ENCODE measurements at regions not wholly inside any gene's neighbourhood (a gene's known extent, or its start where the extent isn't known, plus 50 kb on each side); places are given as distances from the start of the nearest gene placed in this dataset.
"Not testable (repeated sequence)": the region's sequence is repeated elsewhere in the genome, so short reads cannot be mapped to it uniquely, and the experiment has no call there.

DNA sequence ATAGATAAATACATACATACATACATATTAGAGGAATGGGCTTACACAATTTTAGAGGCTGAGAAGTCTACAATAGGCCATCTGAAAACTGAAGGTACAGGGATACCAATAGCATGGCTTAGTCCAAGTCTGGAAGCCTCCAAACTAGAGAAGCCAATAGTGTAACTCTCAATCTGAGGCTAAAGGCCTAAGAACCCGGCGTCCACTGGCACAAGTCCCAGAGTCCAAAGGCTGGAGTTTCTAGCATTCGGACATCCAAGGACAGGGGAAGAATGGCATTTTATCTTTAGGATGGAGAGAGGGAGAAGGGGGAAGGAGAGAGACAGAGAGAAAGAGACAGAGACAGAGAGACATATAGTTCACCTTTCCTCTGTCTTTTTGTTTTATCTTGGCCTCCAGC is 63.7 kb upstream of the SYT4 start:
- no peak for DNase-seq

DNA sequence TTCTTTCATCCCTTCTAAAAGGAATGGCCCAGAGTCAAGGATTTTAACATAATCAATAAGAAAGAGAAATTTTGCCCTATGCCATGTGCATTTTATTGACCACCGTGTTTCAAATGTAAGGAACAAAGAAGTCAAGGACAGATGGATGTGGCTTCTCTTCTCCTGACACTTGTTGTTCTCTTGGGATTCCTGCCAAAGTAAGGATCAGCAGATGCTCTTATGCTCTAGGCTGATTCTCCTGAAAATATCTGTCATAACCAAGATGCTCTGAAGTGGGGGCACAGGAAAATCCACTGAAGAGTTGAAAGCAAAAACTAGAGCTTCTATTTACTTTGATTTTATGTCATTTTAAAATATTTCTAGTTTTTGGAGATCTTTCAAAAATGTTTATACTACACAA is 72.9 kb upstream of the SYT4 start:
- DNase-seq: no peak

DNA sequence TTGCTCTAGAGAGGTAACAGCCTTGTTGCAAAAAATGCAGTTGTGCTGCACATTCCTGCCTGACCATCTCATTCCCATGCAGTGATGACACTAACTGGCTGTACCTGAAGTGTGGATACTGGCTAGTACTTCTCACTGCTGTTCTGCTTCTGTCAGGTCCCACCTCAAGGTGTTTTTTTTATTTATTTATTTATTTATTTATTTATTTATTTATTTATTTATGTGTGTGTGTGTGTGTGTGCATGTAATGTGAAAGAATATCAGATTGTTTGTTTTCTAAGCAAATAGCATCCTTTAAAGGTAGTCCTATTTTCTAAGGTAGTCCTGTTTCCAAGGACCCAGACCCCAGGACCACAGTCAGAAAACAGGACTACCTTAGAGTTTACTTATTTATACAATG is 87.2 kb upstream of the SYT4 start:
- DNase-seq: no peak

DNA sequence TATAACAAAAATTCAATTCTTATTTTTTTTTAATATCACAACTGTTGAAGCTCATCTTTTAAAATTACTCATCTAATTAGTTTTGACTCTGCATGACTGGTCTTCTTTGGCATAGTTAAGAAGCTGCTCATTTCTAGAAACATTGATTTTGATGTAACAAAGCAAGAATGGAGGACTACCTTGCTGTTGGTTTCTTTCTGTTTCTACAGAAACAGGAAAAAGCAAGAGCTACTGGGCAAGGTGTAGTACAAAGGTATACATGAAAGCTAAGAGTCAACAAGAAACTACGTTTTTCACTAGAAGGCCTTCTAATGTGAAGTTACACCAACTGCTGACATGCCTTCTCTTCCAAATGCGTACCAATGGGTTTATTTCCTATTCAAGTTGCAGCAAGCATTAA is 90.6 kb upstream of the SYT4 start:
- DNase-seq: no peak

DNA sequence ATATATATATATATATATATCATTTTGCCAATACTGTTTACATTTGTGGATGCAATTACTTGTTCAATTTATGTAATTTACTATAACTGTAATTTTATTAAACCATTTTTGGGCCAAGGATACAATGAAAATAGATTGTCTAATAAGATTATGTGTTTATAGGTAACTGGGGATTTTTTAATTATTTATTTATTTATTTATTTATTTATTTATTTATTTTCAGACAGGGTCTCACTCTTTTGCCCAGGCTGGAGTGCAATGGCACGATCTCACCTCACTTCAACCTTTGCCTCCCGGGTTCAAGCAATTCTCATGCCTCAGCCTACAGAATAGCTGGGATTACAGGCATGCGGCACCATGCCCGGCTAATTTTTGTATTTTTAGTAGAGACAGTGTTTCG is 92.0 kb upstream of the SYT4 start:
- not testable (repeated sequence) for DNase-seq

DNA sequence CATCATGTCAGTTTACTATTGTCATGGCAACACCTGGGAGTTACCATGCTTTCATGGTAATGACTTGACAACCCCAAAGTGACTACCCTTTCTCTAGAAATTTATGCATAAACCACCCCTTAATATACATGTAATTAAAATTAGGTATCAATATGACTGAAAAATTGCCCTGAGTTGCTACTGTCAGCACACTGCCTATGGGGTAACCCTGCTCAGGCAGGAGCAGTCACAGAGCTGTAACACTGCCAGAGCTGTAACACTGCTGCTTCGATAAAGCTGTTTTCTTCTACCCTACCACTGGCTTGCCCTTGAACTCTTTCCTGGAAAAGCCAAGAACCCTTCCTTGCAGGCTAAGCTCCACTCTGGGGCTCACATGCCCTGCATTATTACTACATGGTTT is 95.5 kb upstream of the SYT4 start:
- DNase-seq: no peak

DNA sequence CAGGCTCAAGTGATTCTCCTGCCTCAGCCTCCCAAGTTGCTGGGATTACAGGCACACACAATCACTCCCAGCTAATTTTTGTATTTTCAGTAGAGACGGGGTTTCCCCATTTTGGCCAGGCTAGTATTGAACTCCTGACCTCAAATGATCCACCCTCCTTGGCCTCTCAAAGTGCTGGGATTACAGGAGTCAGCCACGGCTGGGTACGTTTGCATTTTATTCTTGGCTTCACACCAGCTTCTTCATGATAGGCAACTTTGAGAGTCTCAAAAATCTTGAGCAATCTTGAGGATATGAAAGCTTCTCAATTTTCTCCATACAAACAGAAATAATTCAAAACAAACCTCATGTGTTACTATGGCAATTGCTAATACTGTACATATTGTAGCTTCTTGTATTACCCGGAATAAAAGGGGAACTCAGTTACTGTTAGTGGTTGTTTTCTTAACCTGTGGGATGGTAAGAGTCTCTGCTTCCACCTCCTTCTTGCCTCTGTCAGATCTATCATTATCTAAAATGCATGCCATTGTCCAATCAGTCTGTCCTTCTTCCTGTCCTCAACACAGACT is 102.9 kb upstream of the SYT4 start:
- DNase-seq: no peak

DNA sequence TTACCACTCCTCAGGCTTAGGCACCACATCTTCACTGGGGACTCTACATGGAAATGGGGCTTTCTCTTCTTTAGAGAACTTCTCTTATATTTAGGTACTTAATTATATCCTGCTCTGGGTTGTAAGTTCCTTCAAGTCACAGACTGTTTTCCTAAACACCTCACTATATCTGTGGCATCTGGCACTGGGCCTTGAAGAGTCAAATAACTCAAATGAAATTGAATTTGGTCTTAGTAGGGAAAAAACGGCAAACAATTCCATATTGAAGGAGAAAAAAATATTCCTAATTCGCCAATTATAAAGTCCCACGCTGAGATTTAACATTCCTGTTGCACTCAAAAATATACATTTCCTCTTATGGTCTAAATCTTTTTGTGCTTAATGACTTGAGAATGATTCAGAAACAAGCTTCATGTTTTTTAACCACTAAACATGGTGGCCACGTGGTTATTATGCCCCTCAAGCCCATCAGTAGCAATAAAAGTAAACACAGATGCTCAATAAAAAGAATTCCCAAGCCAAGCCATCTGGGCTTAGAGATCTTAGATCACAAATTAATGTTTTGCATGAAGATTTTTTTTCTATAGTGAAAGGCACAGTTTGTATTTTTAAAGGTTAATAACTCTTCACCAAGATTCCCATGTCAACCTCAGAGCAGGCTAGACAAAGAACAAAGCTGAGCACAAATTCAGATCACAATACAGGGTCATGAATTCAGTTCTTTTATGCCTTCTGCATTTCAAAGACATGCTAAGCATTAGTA is 105.5 kb upstream of the SYT4 start:
- DNase-seq: no peak

DNA sequence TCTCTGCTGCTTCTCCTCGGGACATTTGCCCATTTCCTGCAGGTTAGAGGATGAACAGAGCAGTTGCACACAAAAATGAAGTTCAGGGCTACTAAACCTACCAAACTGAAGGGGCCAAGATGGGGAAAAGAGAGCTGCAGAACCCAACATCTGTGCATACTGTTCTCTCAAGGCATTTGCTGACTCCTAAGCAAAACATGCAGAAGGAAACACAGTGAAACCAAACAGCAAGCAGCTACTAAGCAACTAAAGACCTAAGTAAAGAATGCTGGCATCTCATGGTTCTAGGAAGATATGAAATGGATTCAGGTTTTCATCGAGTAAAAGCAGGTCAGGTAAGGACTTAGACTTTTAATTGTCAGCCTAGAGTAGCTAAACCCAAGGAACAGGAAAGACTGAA is 111.9 kb upstream of the SYT4 start:
- DNase-seq: no peak

DNA sequence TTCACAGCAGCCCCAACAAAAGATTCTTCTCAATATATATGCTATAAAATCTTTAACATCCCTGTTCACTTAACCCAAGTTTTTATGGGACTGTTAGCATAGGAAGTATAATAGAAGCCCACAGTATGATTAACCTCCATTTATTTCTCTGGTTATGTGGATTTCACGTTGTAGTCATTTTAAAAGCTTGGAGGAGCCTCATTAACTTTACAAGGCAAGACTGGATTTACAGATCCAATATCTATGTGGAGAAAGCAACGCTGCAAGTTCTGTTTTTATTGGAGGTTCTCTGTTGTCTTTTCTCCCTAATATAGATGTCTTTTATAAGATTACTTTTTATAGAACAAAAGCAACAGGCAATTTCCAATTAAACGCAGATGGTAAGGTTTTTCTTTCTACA is 114.9 kb upstream of the SYT4 start:
- DNase-seq: no peak

DNA sequence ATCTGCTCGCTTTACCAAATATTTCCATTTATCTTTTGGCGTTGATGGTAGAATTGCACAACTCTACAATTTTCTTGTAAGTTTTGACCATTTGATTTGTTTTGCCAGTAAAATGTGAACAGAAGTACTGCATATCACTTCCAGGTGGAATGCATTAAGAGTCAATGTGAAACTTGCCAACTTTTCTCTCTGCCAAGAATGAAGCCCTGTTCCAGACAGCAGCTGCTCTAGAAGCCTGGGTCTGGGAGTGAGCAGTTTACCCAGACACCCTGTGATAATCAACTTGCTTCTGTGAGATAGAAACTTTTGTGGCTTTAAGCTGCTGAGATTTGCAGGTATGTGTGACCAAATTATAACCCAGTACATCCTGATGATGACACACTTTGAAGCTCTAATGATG is 115.9 kb upstream of the SYT4 start:
- no peak for DNase-seq

DNA sequence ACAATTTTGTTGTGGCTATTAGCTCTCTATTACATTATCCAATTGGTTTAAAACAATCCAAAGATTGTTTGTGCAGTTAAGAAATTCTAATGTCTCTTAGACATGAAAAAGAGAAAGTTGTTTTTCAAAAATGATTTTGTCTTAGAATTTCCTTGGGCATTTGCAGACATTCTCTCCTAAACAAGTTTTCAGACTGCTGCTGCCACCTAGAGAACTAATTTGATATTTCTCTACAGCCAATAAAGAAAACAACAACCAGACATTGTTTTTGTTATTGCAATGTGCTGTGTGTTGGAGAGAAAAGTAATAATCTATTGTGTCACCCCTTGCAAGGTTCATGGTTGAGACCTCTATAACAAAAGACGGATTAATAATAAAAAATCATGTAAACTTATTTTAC is 119.0 kb upstream of the SYT4 start:
- DNase-seq: no peak

DNA sequence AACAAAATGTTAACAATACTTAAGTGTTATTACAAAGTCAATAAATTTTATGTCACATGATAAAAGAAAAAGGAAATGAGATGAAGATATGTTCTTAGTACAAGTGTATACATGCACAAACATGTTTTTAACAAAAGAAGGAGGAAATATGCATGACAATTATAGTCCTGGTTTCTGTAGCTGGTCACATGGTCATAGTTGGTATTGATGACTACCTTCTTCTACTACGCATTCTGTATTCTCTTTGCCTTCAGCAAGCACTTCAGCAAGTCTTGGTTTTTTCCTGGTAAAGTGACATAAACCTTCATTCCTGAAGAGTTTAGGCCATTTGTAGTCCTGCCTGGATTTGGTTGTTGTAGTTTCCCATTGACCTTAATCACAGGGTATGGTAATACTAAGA is 121.3 kb upstream of the SYT4 start:
- DNase-seq: no peak

DNA sequence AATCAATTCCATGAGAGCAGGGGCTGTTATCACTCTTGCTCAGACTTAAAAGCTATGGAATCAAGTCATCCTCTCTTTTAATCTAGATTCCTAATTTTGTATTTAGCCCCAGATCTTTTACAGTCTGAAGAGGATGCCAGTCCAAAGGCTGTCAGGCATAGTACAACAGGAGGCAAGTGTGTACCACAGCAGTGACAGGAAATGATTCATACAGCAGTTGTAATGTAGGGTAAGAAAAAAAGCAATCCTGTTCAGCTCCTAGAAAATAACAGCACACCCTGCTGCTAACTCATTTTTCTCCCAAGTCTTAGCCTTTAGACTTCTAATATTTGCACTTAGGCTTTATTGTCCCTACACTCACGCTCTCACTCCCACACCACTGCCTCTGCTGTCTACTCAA is 127.8 kb upstream of the SYT4 start:
- no peak for DNase-seq

DNA sequence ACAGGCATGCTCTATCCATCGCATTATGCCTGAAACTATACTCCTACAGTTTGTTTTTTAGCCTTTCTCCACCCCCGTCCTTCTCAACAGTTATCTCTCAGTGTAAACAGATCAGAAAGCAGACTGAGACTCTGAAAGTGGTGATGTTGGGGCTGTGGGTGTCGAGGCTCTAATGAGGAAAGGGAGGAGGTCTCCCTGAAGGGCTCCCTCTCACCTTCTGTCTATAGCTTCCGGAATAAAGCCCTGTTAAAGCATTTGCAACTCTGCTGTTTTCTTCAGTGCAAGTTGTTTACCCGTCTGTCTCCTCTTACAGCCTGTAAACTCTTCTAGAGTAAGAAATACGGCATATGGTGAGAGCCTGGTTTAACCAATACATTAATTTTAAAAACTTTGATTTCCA is 136.7 kb upstream of the SYT4 start:
- DNase-seq: no peak

DNA sequence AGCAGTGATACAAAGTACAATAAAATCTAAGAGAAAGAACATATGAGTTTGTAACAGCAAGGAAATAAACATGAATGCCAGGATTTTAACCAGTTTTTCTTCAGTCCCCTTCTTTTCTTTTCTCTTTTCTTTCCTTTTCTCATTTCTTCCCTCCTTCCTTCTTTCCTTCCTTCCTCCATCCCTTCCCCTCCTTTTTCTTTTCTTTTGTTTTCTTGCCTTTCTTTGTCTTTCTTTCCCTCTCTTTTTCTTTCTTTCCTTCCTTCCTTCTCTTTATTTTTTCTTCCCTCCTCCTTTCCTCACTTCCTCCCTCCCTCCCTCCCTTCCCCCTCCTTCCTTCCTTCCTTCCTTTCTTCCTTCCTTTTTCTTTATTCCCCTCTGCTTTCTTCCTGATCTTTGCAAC is 142.8 kb upstream of the SYT4 start:
- no peak for DNase-seq

DNA sequence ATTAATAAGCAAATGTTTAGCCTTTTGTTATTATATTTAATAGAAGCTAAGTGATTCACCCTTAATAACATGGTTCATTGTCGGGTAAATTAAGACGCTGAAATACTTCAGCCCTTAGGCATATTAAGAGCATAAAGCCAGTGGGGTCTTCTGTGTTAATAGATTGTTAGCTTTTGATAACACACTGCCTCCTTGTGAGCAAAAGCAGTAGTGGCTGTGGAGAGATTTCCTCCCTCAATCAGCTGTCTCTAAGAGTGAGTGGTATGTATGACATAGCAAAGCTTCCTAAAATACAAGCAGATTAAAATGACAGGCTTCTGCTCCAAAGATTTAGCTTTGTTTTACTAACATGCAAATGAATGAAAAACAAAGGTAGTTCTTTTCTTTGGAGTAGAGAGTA is 143.7 kb upstream of the SYT4 start:
- no peak for DNase-seq

DNA sequence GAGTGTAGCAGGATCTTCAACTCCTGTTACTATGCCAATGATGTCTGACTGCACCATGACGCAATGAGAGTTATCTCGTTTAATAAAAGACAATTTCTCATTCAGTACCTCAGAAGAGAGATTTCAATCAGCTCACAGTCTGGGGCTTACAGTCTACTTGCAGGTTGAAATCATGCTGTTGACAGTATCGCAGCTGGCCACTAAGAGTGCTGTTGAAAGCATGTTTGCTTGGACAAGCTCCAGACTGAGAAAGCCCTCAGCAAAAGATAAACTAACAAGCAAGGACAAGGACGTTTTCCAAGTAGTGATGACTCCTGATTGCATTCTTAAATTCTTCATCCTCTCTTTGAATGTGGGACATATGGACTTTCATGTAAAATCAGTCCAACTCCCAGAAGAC is 145.2 kb upstream of the SYT4 start:
- DNase-seq: no peak

DNA sequence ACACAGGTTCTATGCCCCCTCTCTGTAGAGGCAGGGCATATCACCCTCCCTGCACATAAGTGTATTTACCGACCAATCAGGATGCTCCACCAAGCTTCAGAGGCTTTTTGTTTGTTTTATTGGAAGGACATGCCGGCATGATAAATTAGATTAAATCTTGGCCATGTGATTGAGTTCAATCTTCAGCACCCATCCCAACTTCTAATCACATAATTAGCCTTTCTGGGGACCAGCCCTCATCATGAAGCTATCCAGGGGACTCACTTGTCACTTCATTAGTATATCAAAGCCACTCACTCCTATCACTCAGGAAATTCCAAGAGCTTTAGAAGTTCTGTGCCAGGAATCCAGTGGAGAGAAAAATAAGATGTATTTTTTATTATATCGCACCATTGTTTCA is 158.6 kb upstream of the SYT4 start:
- no peak for DNase-seq

DNA sequence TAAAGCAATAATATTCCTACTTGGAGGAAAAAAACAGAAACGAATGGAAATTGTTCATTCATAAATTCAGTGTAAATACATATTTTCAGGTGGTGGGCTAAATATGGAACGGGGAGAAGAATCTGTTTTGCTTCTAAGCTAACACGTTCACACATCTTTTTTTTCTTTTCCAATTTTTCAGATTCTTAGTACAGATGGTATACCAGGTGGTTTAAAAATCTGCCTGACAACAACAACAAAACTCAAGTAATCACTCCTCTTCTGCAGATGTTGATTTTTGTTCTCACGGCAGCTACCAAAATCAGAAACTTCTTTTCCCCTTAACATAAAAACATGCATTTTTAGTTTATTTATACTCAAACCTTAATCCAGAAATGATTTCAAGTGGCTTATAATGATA is 164.8 kb upstream of the SYT4 start:
- DNase-seq: no peak

DNA sequence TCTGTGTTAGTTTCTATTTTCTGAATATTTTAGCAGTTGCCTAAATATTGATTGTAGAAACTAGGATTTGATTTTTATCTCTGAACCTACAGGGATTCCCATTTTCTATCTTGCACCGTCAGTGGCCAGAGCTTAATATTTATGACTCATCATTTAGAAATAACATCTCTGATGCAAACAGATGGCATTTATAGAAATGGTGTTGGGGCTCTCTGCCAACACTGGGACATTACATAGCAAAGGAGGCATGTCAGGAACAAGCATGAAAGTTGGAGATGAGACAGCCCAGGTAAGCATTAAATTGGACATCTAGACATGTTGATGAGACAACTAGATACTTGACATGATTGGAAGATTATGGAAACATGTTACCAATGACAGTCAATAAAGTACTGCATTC is 165.3 kb upstream of the SYT4 start:
- no peak for DNase-seq

DNA sequence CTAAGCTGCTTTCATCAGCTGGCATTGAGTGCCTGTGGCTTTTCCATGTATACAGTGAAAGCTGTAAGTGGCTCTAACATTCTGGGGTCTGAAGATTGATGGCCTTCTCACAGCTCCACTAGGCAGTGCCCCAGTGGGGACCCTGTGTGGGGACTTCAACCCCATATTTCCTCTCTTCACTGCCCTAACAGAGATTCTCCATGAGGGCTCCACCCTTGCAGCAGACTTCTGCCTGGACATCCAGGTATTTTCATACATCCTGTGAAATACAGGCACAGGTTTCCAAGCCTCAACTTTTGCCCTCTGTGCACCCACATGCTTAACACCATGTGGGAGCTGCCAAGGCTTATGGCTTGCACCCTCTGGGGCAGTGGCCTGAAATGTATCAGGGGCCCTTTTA is 188.2 kb upstream of the SYT4 start:
- DNase-seq: no peak

DNA sequence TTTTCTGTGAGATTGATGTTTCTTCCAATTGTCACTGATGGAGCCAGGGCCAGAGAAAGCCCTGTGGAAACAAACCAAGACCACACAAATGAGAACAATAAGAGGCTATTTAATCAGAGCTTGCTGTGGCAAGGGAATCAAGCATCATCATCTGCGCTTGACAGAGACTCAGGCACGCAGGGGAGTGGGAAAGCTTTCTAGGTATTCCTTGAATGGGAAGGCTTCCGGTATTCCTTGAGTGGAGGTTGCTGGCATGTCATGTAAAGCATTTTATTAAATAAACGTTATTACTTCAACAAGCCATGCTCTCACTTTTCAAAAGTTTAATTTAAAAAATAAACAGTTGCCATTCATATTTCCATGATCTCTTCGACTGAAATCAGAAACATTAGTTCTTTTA is 194.6 kb upstream of the SYT4 start:
- DNase-seq: no peak

DNA sequence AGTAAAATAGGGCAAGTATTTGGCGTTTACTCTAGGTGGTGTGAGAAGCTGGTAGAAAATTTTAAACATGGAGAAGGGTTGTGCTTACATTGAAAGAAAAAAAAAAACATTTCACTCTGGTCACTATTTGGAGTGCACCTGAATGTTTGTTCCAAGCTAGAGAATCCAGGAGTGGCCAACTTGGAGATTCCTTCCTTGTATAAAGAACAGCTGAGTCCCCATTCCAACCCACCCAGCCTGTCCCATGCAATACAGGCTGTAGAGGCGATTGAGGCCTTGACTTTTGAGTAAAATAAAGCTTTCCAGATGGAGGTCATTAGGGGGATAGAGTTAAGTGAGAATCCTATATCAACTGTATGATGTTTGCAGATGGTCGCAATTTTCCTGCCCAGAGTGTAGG is 203.8 kb upstream of the SYT4 start:
- no peak for DNase-seq

DNA sequence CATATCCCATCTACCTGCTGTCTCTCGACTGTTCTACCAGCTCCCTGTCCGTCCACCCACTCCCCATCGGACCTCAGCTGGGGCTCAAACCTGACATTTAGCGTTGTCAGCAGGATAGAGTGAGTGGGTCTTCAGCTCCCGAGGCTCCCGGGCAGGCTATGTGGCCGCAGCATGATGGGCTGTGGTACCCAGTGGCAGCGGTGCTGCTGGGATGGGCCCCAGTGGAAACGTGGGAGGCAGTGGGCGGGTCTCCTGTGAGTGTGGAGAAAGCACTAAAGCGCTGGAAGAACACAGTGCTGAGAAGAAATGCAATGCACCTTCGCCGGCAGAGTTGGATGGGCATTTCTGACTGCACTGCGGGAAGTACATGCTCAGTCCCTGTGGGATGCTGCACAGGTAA is 204.8 kb upstream of the SYT4 start:
- DNase-seq: no peak

Data from T-helper 1 cell (primary cell).